Adrenal gland (tissue), 9 donors: ENCODE measurements at regions not wholly inside any gene's neighbourhood (a gene's known extent, or its start where the extent isn't known, plus 50 kb on each side); places are given as distances from the start of the nearest gene placed in this dataset.

Source experiments
- DNase-seq, 7 donors: peaks; one replicate each; pipeline ENCODE4 v3.0.0-alpha.2; 2019 to 2020
- H3K27ac ChIP-seq, 5 donors: fragments of 200-600 bp; sonication (generic) in 4 of 5; 1 replicate in 3 of 5; 2 replicates in 2 of 5; pipeline versions ENCODE4 v1.5.1 to v1.8.0; 2016 to 2020; ENCODE audit warnings: mild to moderate bottlenecking in 1 of 5
- H3K27me3 ChIP-seq: fragments of 200-600 bp; 2 replicates; pipeline ENCODE4 v1.8.0; 2021
- H3K36me3 ChIP-seq, 2 donors: fragments of 200-600 bp; replicated peaks in 1 of 2; 1 replicate in 1 of 2; 2 replicates in 1 of 2; pipeline versions ENCODE4 v1.5.1 to v1.8.0; 2018 to 2022
- H3K4me1 ChIP-seq, 2 donors: fragments of 200-600 bp; replicated peaks in 1 of 2; 1 replicate in 1 of 2; 2 replicates in 1 of 2; pipeline versions ENCODE4 v1.5.1 to v1.8.0; 2018 to 2021
- H3K4me3 ChIP-seq, 4 donors: fragments of 200-600 bp; sonication (generic) in 3 of 4; one replicate each; pipeline ENCODE4 v1.5.1; 2016 to 2018
- H3K9me3 ChIP-seq, 3 donors: fragments of 200-600 bp; sonication (generic) in 1 of 3; replicated peaks in 1 of 3; 1 replicate in 2 of 3; 2 replicates in 1 of 3; pipeline versions ENCODE4 v1.5.1 to v1.8.0; 2016 to 2021
- CTCF ChIP-seq, 6 experiments: fragments of 450-650 bp in 4 of 6; fragments of 200-600 bp in 2 of 6; sonication (generic) in 1 of 6; IDR thresholded peaks; 1 replicate in 5 of 6; 2 replicates in 1 of 6; pipeline versions ENCODE4 v1.5.1 to v1.8.0; 2016 to 2021; ENCODE audit warnings: antibody characterized with exemption in 6 of 6, mild to moderate bottlenecking in 2 of 6, moderate library complexity in 1 of 6
- POLR2A ChIP-seq, 2 donors: fragments of 450-650 bp; IDR thresholded peaks; one replicate each; pipeline ENCODE4 v1.6.1; 2017; ENCODE audit warnings: antibody characterized with exemption in 2 of 2, mild to moderate bottlenecking in 2 of 2, moderate library complexity in 1 of 2
- WGBS, 4 donors: extraction: QIAGEN DNeasy Blood & Tissue Kit in 2 of 4; methylation state at CpG; one replicate each; pipeline versions ENCODE4 v1.1.5 to v1.1.7; 2013 to 2017; 5-methylcytosine and 5-hydroxymethylcytosine counted together
- intact Hi-C, 2 donors: fragments of 100-400 bp; cut with DNase I; formaldehyde crosslinking; loops; one replicate each; pipeline versions ENCODE4 v1.14.1 to v1.15.0; 2022 to 2023
- donor health status: healthy with polysubstance abuse.
- donor health status: Bipolar disorder and iron deficiency.
- donor health status: DM: yes; HTN: yes; CAD: no.
- donor health status: DM: no; HTN: no; CAD: no.
- donor health status: DM: no; HTN: no; CAD: no.

DNA sequence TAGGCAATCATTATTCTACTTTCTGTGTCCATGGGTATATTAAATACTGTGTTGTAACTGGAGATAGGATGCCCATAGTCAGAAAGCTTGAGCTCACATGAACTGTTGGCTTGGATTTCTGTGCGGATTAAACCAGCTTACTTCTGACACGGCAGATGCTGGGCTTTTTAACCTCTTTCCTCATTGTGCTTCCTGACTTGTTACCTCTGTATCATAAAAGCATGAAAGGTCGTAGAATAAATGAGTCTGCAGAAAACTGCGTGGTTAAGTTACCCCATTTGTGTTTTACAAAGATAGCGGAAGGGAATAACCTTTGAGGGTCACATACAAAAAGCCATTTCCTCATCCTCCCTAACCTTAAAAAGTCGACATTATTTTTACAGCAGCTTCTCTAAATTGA lies 199.5 kb upstream of the DMRT1 start:
- H3K27me3 ChIP-seq: no peaks in the 10 kb centered on the region
- H3K9me3 ChIP-seq: no peaks in the 10 kb centered on the region
- DNase-seq: no peak
- intact Hi-C loops: no loop called here
- no peak for TF ChIP-seq CTCF (IDR thresholded peaks at IDR 0.05)
- TF ChIP-seq POLR2A (IDR thresholded peaks at IDR 0.05): no peak
- no peaks in the 10 kb centered on the region for H3K36me3 ChIP-seq
- no peaks in the 10 kb centered on the region for H3K4me1 ChIP-seq
- no peak overlapping the region for H3K4me3 ChIP-seq
- WGBS, 4 donors: 48 to 60% (median 53%) methylated on average over 6 of the region's 6 CpGs
- no peak overlapping the region for H3K27ac ChIP-seq

DNA sequence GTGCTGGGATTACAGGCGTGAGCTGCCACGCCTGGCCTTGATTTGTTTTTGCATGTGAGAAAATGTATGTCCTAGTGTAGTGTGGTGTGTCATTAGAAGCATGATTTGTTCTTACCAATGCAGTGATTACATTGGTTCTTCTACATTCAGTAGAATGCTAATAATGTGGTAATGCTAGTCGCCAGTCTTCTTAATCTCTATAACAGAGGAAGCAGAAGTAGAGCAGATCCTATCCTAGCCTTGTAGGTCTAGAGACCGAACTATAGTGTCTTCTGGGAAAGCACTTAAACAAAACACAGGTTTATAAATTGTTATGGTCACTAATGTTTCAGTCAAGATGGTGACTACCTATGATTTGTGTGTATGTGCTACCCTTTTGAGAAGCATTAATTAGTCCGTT lies 197.5 kb upstream of the DMRT1 start:
- no peaks in the 10 kb centered on the region for H3K36me3 ChIP-seq
- no peaks in the 10 kb centered on the region for H3K4me1 ChIP-seq
- TF ChIP-seq CTCF (IDR thresholded peaks at IDR 0.05): no peak
- no peak for TF ChIP-seq POLR2A (IDR thresholded peaks at IDR 0.05)
- H3K27ac ChIP-seq: no peak overlapping the region
- DNase-seq: no peak
- H3K27me3 ChIP-seq: no peaks in the 10 kb centered on the region
- intact Hi-C loops: no loop called here
- no peaks in the 10 kb centered on the region for H3K9me3 ChIP-seq
- no peak overlapping the region for H3K4me3 ChIP-seq
- 92 to 93% (median 93%) methylated on average over 5 of the region's 5 CpGs for WGBS, 4 donors

DNA sequence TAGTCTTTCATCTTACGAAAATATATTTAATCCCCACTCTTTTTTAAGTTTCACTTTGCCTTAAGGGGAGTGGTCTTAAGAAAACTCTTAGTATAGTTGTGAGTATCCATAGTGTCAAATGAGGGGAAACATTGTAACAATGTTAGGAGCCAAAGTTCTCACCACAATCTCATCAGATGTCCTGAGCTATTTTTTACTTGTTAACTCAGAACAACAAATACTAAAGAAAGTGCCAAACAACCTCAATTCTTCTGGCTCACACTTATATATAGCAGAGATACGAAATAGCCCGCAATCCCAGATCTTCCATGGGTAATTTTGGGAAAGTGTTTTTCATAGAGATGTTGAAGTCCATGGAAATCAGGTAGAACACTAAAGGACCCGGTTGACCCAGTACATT lies 194.0 kb upstream of the DMRT1 start:
- Histone ChIP-seq H3K4me3 (no peak overlapping the region), H3K27me3 (no peaks in the 10 kb centered on the region), H3K27ac (no peak overlapping the region), H3K9me3 (no peaks in the 10 kb centered on the region), H3K4me1 (peaks cover 0 to 5% of the 10 kb centered on the region in 2 donors), H3K36me3 (no peaks in the 10 kb centered on the region)
- WGBS, 4 donors: 90 to 96% (median 93%) methylated on average over 4 of the region's 4 CpGs
- TF ChIP-seq CTCF (IDR thresholded peaks at IDR 0.05): no peak
- no peak for TF ChIP-seq POLR2A (IDR thresholded peaks at IDR 0.05)
- intact Hi-C loops: no loop called here
- DNase-seq: no peak

GRCh38 chr9:649128-650074 lies 192.1 kb upstream of the DMRT1 start:
- Histone ChIP-seq H3K4me1 (peaks cover 0 to 5% of the 10 kb centered on the region in 2 donors), H3K9me3 (no peaks in the 10 kb centered on the region), H3K27me3 (no peaks in the 10 kb centered on the region), H3K27ac (no peak overlapping the region), H3K4me3 (peak overlapping the region in 1 of 4 donors; percentile 31), H3K36me3 (no peaks in the 10 kb centered on the region)
- TF ChIP-seq POLR2A (IDR thresholded peaks at IDR 0.05) (no peak), CTCF (IDR thresholded peaks at IDR 0.05) (no peak)
- WGBS, 4 donors: 80 to 84% (median 81%) methylated on average over 9 of the region's 9 CpGs
- no peak for DNase-seq
- intact Hi-C loops: no loop called here
